ENCODE measurements at regions not wholly inside any gene's neighbourhood (a gene's known extent, or its start where the extent isn't known, plus 50 kb on each side); places are given as distances from the start of the nearest gene placed in this dataset.

- no peak for TF ChIP-seq CTCF (IDR thresholded peaks at IDR 0.05; ENCODE audit: poor library complexity)
- no peak for TF ChIP-seq EZH2 (IDR thresholded peaks at IDR 0.05; ENCODE audit: borderline replicate concordance)
Measured at GRCh38 chr1:37257646-37258045, 216.7 kb upstream of the ZC3H12A start.

All from hepatocyte (in vitro differentiated cells).